TTC549 (cell line): ENCODE measurements at regions not wholly inside any gene's neighbourhood (a gene's known extent, or its start where the extent isn't known, plus 50 kb on each side); places are given as distances from the start of the nearest gene placed in this dataset.

Experiments used
- FAIRE-seq: peaks from 2 replicates; lab custom pipeline; 2012; peaks lifted over from hg19 to GRCh38; lab: Jason Lieb, UNC

- no peak for FAIRE-seq
These were observed 82.1 kb upstream of the FLRT2 start for GRCh38 chr14:85447883-85448282.

DNA sequence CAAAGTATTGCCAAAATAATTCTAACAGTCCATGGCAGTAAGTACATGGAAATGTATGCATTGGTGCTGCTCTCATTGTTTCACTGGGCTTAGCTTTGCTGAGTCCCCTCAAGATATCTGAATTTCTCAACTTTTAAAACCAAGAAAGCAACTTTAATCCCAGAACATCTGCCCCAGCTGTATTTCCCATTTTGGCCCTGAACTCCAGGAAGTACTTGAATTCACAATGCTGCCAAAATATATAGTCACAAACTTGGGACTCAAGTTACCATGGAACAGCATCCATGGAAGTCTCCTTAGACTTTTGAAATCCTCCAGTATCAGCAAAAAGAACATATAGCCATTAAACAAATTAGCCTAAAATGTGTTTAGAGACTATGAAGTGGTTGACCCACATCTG lies 78.5 kb upstream of the FLRT2 start:
- no peak for FAIRE-seq

DNA sequence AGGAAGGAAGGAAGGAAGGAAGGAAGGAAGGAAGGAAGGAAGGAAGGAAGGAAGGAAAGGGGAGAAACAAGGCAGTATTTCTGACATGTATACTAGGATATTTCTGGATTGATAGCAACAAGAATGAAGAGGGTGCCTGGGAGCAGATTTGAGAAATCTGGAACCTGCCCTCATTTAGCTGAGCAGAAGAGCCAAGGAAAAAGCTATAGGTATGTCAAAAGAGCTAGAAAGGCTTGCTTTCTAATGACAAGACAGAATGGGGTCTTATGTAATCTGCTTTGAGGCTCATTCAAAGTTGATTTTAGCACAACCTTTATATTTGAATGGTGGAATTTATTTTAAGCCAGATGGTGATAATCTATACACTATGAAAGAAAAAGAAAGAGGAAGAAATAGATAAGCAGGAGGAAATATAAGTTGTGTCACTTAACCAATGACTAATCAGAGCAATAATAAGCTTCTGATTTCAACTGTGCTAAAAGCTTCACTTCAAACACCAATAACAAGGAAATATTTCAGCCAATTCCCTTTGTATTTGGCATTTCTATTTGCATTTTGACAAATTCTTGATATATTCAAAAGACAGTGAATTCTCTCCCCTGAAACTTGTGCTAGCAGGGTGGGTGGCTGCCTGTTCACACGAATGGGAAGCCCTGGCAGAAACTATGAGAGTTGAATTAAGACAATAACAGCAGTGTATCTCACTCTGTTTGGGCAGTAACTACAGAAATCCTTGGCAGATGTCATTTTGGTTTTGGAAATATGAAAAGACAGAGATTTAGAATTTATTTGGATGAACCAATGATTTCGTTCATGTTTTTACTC lies 76.3 kb upstream of the FLRT2 start:
- no peak for FAIRE-seq

DNA sequence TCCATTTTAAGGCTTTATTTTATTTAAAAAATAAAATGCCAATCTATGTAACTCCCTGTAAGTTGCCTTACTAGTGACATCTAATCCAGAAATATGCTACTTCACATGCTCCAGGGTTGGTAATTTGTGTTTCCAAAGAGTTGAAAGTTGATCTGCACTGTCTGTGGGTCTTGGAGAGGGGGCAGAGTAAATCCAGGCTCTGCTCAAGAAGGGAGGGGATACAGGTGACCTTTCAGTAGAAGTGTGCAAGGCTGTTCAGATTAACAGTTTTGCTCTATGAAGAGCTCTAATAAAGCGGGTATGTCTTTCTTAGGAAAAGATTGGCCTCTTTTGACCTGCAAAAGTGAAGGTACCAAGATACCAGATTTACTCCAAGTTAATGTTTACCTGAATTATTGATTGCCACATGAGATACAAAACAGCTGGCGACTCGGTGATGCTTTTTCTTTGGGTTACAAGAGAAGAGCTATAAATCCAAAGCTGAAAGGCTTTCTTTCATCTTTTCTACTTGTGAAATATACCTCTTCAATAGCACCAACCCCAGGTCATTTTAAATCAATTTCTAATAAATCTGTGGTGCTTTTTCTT lies 75.6 kb upstream of the FLRT2 start:
- no peak for FAIRE-seq

GRCh38 chr14:85459361-85460000 lies 70.5 kb upstream of the FLRT2 start:
- FAIRE-seq, result no peak

GRCh38 chr14:85461432-85462133 lies 68.4 kb upstream of the FLRT2 start:
- no peak for FAIRE-seq

DNA sequence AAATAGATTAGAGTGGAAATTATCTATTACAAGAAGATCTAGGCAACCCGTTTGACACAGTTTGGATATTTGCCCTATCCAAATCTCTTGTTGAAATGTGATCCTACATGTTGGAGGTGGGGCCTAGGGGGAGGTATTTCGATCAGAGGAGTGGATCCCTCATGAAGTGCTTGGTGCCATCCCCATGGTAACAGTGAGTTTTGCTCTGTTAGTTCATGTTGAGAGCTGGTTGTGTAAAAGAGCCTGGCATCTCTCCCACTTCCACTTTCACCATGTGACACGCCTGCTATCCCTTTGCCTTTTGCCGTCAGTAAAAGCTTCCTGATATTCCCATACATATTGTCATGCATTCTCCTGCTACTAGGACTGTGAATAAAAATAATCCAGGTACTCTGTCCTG lies 66.4 kb upstream of the FLRT2 start:
- FAIRE-seq, result no peak

GRCh38 chr14:85464135-85464895 lies 65.6 kb upstream of the FLRT2 start:
- FAIRE-seq, result no peak

DNA sequence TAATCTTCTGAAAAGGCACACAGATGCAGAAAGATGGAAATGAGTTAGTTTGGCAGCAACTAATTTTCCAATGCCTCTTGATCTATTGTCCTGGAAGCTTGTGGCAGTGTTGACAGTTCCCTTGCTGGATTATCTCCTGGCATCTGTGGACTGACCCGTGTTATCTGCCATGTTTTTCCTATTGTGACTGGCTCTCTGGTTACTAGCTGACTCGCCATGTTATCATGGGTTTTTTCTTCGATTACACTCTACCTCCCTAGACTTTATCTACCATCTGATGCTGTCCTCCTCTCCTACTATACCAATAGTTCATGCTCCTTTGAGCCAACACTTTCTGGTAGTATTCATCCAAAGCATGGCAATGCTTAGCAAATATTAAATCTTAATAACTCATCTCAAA lies 63.3 kb upstream of the FLRT2 start:
- no peak for FAIRE-seq

- FAIRE-seq, result no peak
These were observed 61.1 kb upstream of the FLRT2 start for GRCh38 chr14:85468816-85469215.

DNA sequence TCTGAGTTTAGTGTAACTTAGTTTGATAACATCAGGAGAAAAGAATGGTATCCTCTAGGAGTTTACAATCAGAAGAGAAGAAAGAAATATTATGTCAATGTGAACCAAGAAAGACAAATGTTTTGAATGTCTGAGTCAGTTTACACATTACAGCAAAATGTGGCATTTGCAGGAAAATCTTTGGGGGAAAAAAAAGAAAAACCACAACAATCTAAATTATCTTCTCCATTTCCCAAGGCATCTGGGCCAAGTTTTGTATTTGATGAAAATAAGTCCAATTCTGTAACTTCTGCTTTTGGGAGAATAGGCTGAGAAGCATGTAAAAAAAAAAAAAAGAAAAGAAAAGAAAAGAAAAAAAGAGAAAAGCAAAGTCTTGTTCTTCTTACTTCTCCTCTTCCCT lies 58.8 kb upstream of the FLRT2 start:
- FAIRE-seq, result no peak

- no peak for FAIRE-seq
These were observed 58.2 kb upstream of the FLRT2 start for GRCh38 chr14:85471744-85472143.

DNA sequence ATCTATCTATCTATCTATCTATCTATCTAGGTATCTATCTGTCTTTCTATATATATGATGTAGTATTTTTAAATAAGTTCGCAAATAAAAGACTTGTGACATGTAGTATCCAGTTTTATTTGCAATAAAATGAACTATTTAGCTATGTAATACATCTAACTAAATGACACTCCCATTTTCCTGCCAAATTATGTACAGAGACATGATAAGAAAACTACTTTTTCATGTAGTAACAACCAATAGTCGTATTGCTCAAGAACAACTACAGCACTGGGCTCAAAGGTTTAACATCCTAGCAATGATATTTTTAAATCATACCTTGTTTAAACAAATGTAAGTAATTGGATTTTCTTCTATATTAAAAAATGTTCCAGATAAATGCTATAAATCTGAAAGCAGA lies 55.5 kb upstream of the FLRT2 start:
- no peak for FAIRE-seq

GRCh38 chr14:85475113-85475512 lies 54.8 kb upstream of the FLRT2 start:
- FAIRE-seq, result no peak

DNA sequence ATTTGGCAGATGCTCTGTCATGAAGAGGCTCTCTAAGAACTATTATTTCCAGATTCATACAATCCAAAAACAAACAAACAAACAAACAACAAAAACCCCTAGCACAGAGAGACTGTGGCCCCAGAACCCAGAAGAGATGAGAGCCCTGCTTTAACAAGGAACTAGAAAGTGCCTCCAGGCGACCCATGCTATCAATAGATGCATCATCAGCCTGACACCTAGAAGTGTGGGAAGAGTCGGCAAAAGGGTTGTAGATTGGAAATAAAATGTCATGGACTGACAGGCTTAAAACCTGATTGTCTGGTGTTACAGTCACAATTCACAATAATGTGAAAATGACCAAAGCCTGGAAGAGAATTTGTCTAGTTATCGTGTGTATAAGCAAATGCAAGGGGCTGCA lies 50.6 kb upstream of the FLRT2 start:
- no peak for FAIRE-seq

GRCh38 chr14:85479771-85480170 lies 50.2 kb upstream of the FLRT2 start:
- no peak for FAIRE-seq
